ENCODE measurements at regions not wholly inside any gene's neighbourhood (a gene's known extent, or its start where the extent isn't known, plus 50 kb on each side); places are given as distances from the start of the nearest gene placed in this dataset.

- DNase-seq (ENCODE audit: low spot score) = no peak
- TF ChIP-seq, protein P1, sequence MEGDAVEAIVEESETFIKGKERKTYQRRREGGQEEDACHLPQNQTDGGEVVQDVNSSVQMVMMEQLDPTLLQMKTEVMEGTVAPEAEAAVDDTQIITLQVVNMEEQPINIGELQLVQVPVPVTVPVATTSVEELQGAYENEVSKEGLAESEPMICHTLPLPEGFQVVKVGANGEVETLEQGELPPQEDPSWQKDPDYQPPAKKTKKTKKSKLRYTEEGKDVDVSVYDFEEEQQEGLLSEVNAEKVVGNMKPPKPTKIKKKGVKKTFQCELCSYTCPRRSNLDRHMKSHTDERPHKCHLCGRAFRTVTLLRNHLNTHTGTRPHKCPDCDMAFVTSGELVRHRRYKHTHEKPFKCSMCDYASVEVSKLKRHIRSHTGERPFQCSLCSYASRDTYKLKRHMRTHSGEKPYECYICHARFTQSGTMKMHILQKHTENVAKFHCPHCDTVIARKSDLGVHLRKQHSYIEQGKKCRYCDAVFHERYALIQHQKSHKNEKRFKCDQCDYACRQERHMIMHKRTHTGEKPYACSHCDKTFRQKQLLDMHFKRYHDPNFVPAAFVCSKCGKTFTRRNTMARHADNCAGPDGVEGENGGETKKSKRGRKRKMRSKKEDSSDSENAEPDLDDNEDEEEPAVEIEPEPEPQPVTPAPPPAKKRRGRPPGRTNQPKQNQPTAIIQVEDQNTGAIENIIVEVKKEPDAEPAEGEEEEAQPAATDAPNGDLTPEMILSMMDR (IDR thresholded peaks at IDR 0.05; ENCODE audit: extremely low read depth, missing control alignments) = no peak
Observed at GRCh38 chr1:54479841-54480524, 68.0 kb upstream of the ACOT11 start.

GRCh38 chr1:54479251-54479650 lies 68.8 kb upstream of the ACOT11 start:
- no peak for DNase-seq (ENCODE audit: low spot score)
- TF ChIP-seq, protein P1 (IDR thresholded peaks at IDR 0.05; ENCODE audit: extremely low read depth, missing control alignments) = no peak

DNA sequence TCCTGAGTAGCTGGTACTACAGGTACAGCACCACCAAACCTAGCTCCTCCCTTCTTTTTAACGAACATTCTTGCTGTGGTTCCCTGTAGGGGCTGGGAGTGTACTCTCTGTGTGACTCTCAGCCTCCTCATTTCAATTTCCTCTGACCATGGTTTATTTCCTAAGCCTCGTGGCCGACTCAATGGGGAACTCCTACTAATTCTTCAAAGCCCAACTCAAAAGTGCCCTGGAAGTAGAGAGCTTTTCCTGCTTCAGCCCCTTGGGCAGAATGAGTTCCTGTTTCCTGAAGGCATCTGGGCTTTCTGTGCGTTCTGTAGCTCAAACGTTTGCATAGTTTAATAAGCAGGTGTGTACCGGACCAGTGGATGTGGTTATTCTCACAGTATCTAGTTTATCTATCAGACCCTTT lies 70.9 kb upstream of the ACOT11 start:
- TF ChIP-seq, protein P1 (IDR thresholded peaks at IDR 0.05; ENCODE audit: extremely low read depth, missing control alignments) = no peak
- no peak for DNase-seq (ENCODE audit: low spot score)

DNA sequence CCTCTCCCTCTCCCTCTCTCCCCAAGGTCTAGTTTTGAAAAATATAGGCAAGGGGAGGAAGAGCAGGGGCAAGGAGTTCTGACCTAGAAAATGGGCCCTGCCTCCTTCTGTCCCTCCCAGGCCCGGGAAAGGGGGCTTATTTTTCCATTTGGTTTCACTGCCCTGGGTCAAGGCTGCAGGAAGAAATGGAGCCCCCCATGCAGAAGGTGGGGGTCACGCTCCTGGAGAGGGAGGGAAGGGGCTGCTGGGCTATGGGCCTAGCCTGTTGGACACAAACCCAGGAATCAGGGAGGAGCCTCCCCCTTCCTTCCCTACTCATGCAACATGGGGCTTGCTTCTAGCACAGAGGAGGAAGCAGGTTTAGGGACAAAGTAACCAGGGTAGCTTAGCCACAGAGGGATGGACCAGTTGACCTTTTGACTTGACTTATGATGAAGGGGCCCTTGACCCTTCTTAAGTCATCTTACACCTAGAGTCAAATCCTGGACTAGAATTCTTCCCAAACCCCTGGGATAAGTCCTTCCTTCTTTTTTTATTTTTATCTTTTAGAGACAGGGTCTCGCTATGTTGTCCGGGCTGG lies 70.4 kb upstream of the SSBP3 start:
- no peak for DNase-seq (ENCODE audit: low spot score)
- TF ChIP-seq, protein P1 (IDR thresholded peaks at IDR 0.05; ENCODE audit: extremely low read depth, missing control alignments) = no peak

DNA sequence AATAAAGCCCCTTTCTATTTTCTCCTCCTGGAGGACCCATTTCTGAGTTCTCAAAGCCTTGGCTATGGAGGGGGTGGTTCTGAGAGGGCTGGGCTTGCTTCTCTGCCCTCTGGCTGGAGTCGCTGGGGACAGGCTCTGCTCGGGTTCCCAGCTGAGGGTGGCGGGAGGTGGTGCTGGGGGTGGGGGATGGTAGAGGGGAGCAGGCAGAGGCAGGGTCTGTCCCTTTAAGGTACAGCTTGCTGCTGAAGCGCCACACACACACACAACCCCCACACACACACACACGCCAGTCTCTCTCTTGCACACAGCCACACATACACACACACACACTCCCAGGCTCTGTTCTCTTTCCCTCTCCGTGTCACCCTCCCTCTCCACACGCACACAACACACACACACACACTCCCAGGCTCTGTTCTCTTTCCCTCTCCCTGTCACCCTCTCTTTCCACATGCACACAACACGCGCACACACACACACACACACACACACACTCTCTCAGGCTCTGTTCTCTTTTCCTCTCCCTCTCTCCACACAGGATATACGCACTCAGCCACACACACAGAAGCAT lies 69.8 kb upstream of the SSBP3 start:
- no peak for DNase-seq (ENCODE audit: low spot score)

DNA sequence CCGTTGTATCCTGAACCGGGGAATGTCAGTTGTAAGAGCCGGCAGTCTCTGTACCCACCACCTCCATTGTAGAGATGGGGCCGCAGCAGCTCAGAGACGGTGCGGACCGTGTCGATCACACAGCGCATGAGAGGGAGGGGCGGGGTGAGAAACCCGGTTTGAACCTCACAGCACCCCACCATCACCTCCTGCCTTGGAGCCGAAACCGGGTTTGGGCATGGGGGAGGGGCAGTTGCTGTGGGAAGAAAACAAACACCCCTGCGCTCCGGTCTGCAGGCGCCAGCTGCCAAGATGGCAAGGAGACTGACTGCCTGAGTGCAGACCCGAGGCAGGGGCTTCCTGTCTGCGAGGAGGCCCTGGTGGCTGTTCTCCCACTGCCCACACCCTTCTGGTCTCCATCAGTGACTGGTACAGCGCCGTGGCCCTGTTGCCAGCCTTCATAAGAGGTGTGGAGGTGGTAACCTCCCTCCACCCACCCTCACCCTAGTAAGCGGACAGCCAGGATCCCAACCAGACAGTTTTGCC lies 69.2 kb upstream of the SSBP3 start:
- DNase-seq (ENCODE audit: low spot score) = no peak
- TF ChIP-seq, protein P1 (IDR thresholded peaks at IDR 0.05; ENCODE audit: extremely low read depth, missing control alignments) = no peak

More for the DNA sequence above, 69.8 kb upstream of the SSBP3 start:
- TF ChIP-seq, protein P1 (IDR thresholded peaks at IDR 0.05; ENCODE audit: extremely low read depth, missing control alignments) = no peak
